ENCODE measurements at regions not wholly inside any gene's neighbourhood (a gene's known extent, or its start where the extent isn't known, plus 50 kb on each side); places are given as distances from the start of the nearest gene placed in this dataset.

- no peak for ATAC-seq (ENCODE audit: low read depth)
- Histone ChIP-seq H3K79me2 (ENCODE audit: control insufficient read depth, insufficient read depth, low read length) (no peaks in the 10 kb centered on the region), H3K4me2 (replicated peaks; ENCODE audit: low read depth, low read length, poor library complexity, severe bottlenecking) (no peak overlapping the region), H2AFZ (ENCODE audit: insufficient read depth, low read depth, low read length, poor library complexity, severe bottlenecking) (no peak overlapping the region), H3K9ac (ENCODE audit: low read length) (no peak overlapping the region), H3K9me3 (ENCODE audit: control extremely low read depth in 1 of 3, control insufficient read depth in 2 of 3, insufficient read depth in 1 of 3, low read length in 2 of 3) (peaks cover 0 to 1% (median 0%) of the 10 kb centered on the region in 3 donors), H3K36me3 (replicated peaks in 1 of 2; ENCODE audit: control extremely low read depth in 1 of 2, control insufficient read depth in 1 of 2, extremely low read depth in 1 of 2, insufficient read depth in 2 of 2, low read length in 1 of 2) (no peaks in the 10 kb centered on the region), H4K20me1 (ENCODE audit: control insufficient read depth, insufficient read depth, low read length, poor library complexity, severe bottlenecking) (no peaks in the 10 kb centered on the region), H3K4me1 (ENCODE audit: control insufficient read depth in 2 of 2, insufficient read depth in 2 of 2, low read length in 2 of 2) (no peaks in the 10 kb centered on the region), H3K27me3 (replicated peaks in 1 of 4; ENCODE audit: control extremely low read depth in 1 of 4, control insufficient read depth in 3 of 4, insufficient read depth in 4 of 4, low read length in 3 of 4) (no peaks in the 10 kb centered on the region), H3K27ac (ENCODE audit: low read length in 2 of 2) (no peak overlapping the region), H3K4me3 (ENCODE audit: control extremely low read depth in 1 of 5, extremely low read depth in 1 of 5, insufficient read depth in 1 of 5, low read depth in 2 of 5, low read length in 4 of 5) (no peak overlapping the region)
- ChIA-PET POLR2A (no interaction called here), CTCF (no interaction called here)
- intact Hi-C loops (cut with micrococcal nuclease), result no loop called here
- Mint-ChIP-seq H3K4me3 (no peak overlapping the region), H3K9me3 (ENCODE audit: insufficient read depth) (no peaks in the 10 kb centered on the region), H3K27me3 (peaks cover 3% of the 10 kb centered on the region), H3K27ac (no peak overlapping the region), H3K4me1 (no peaks in the 10 kb centered on the region)
- WGBS (ENCODE audit: insufficient coverage), result 100% methylated on average over 2 of the region's 6 CpGs
- no peak for DNase-seq
- no peak for TF ChIP-seq CTCF (IDR thresholded peaks at IDR 0.05)
- no peak for TF ChIP-seq EZH2 (IDR thresholded peaks at IDR 0.05; ENCODE audit: borderline replicate concordance, insufficient read depth, low read depth, low read length, poor library complexity, severe bottlenecking)
Observed at GRCh38 chr2:15072836-15073235, 440.3 kb downstream of the LRATD1 start.

- no CpG with 5 or more reads among the region's 3 CpGs for WGBS (ENCODE audit: insufficient coverage)
- Histone ChIP-seq H3K4me3 (ENCODE audit: control extremely low read depth in 1 of 5, extremely low read depth in 1 of 5, insufficient read depth in 1 of 5, low read depth in 2 of 5, low read length in 4 of 5) (no peak overlapping the region), H4K20me1 (ENCODE audit: control insufficient read depth, insufficient read depth, low read length, poor library complexity, severe bottlenecking) (no peaks in the 10 kb centered on the region), H3K36me3 (replicated peaks in 1 of 2; ENCODE audit: control extremely low read depth in 1 of 2, control insufficient read depth in 1 of 2, extremely low read depth in 1 of 2, insufficient read depth in 2 of 2, low read length in 1 of 2) (no peaks in the 10 kb centered on the region), H3K79me2 (ENCODE audit: control insufficient read depth, insufficient read depth, low read length) (no peaks in the 10 kb centered on the region), H3K4me1 (ENCODE audit: control insufficient read depth in 2 of 2, insufficient read depth in 2 of 2, low read length in 2 of 2) (no peaks in the 10 kb centered on the region), H3K27ac (ENCODE audit: low read length in 2 of 2) (no peak overlapping the region), H2AFZ (ENCODE audit: insufficient read depth, low read depth, low read length, poor library complexity, severe bottlenecking) (no peak overlapping the region), H3K4me2 (replicated peaks; ENCODE audit: low read depth, low read length, poor library complexity, severe bottlenecking) (no peak overlapping the region), H3K9me3 (ENCODE audit: control extremely low read depth in 1 of 3, control insufficient read depth in 2 of 3, insufficient read depth in 1 of 3, low read length in 2 of 3) (peaks cover 0 to 1% (median 0%) of the 10 kb centered on the region in 3 donors), H3K9ac (ENCODE audit: low read length) (no peak overlapping the region), H3K27me3 (replicated peaks in 1 of 4; ENCODE audit: control extremely low read depth in 1 of 4, control insufficient read depth in 3 of 4, insufficient read depth in 4 of 4, low read length in 3 of 4) (no peaks in the 10 kb centered on the region)
- Mint-ChIP-seq H3K27ac (no peak overlapping the region), H3K27me3 (peaks cover 3% of the 10 kb centered on the region), H3K4me1 (no peaks in the 10 kb centered on the region), H3K9me3 (ENCODE audit: insufficient read depth) (no peaks in the 10 kb centered on the region), H3K4me3 (no peak overlapping the region)
- intact Hi-C loops (cut with micrococcal nuclease), result no loop called here
- no peak for DNase-seq
- no peak for TF ChIP-seq EZH2 (IDR thresholded peaks at IDR 0.05; ENCODE audit: borderline replicate concordance, insufficient read depth, low read depth, low read length, poor library complexity, severe bottlenecking)
- TF ChIP-seq CTCF (IDR thresholded peaks at IDR 0.05), result no peak
- ChIA-PET POLR2A (no interaction called here), CTCF (no interaction called here)
- ATAC-seq (ENCODE audit: low read depth), result no peak
Observed at GRCh38 chr2:15073664-15074063, 441.1 kb downstream of the LRATD1 start.

Data from B cell (primary cell).